Peyer's patch (tissue), 4 donors: ENCODE measurements at regions not wholly inside any gene's neighbourhood (a gene's known extent, or its start where the extent isn't known, plus 50 kb on each side); places are given as distances from the start of the nearest gene placed in this dataset.
"Not testable (repeated sequence)": the region's sequence is repeated elsewhere in the genome, so short reads cannot be mapped to it uniquely, and the experiment has no call there.

ENCODE experiments used
- CTCF ChIP-seq, 6 experiments: fragments of 450-650 bp in 4 of 6; fragments of 200-600 bp in 2 of 6; sonication (generic) in 1 of 6; IDR thresholded peaks; one replicate each; pipeline ENCODE4 v1.5.1; 2017 to 2019; ENCODE audit warnings: antibody characterized with exemption in 6 of 6, mild to moderate bottlenecking in 3 of 6, moderate library complexity in 1 of 6
- POLR2A ChIP-seq, 2 donors: fragments of 450-650 bp; IDR thresholded peaks; one replicate each; pipeline ENCODE4 v1.5.1; 2017; ENCODE audit warnings: antibody characterized with exemption in 2 of 2, mild to moderate bottlenecking in 2 of 2, moderate library complexity in 2 of 2

DNA sequence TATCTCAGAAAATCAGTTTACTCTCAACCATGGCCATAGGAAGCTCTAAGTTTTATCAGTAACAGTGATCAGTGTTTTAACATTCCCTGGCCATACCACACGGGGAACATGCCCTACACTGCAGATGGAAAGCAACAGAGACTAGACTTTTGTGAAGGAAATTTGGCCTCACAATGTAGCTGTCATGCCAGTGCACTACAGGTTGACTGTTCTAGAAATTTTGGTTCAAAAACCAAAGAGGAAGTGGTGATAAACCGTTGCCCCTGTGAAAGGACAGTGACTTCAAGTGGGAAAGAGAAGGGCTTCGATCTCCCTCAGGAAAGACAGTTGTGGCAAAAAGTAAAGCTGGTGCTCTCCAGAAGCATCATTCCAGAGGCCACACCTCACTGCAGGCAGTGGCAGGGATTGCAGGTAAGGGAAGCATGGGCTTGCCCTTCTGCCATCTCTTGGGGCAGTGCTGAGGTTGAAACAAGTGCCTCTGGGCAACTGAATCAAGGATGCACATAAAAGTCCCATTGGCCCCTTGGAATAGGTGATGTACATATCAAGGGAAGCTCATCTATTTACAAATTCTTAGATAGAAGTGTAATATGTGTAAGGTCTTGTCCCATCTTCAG lies 143.4 kb downstream of the PPIAL4A start:
- not testable (repeated sequence) for TF ChIP-seq CTCF, POLR2A (IDR thresholded peaks at IDR 0.05)
